Myocyte (in vitro differentiated cells): ENCODE measurements at regions not wholly inside any gene's neighbourhood (a gene's known extent, or its start where the extent isn't known, plus 50 kb on each side); places are given as distances from the start of the nearest gene placed in this dataset.
A peak's percentile ranks its signal among the peaks of the same experiment; 100 is the strongest.

Experiments
- DNase-seq: peaks from one replicate; pipeline ENCODE4 v3.0.0-alpha.2; 2012; ENCODE audit warnings: low read depth

GRCh38 chr18:29172756-29173067 lies 995.8 kb upstream of the CDH2 start:
- no peak for DNase-seq

GRCh38 chr18:29171892-29172755 lies 995.2 kb upstream of the CDH2 start:
- DNase-seq = no peak

GRCh38 chr18:29169599-29169998 lies 992.7 kb upstream of the CDH2 start:
- DNase-seq = no peak

GRCh38 chr18:29164993-29165599 lies 988.2 kb upstream of the CDH2 start:
- peak; percentile 71 for DNase-seq

GRCh38 chr18:29164020-29164706 lies 987.2 kb upstream of the CDH2 start:
- DNase-seq = peak; percentile 86

- peak; percentile 47 for DNase-seq
These were observed 986.7 kb upstream of the CDH2 start for GRCh38 chr18:29163596-29163995.

GRCh38 chr18:29161429-29161828 lies 984.5 kb upstream of the CDH2 start:
- DNase-seq = no peak

- DNase-seq = no peak
These were observed 983.2 kb upstream of the CDH2 start for GRCh38 chr18:29160170-29160569.

GRCh38 chr18:29157905-29158304 lies 981.0 kb upstream of the CDH2 start:
- no peak for DNase-seq

- no peak for DNase-seq
These were observed 980.3 kb upstream of the CDH2 start for GRCh38 chr18:29157057-29157780.

- DNase-seq = no peak
These were observed 979.6 kb upstream of the CDH2 start for GRCh38 chr18:29156531-29156930.

GRCh38 chr18:29154758-29155725 lies 978.1 kb upstream of the CDH2 start:
- DNase-seq = peak; percentile 16

- no peak for DNase-seq
These were observed 977.3 kb upstream of the CDH2 start for GRCh38 chr18:29154196-29154757.

- DNase-seq = no peak
These were observed 976.2 kb upstream of the CDH2 start for GRCh38 chr18:29153091-29153490.

GRCh38 chr18:29147944-29148343 lies 971.0 kb upstream of the CDH2 start:
- DNase-seq = peak; percentile 69

- DNase-seq = no peak
These were observed 969.1 kb upstream of the CDH2 start for GRCh38 chr18:29146068-29146467.

- DNase-seq = no peak
These were observed 963.7 kb upstream of the CDH2 start for GRCh38 chr18:29140590-29140989.

- DNase-seq = no peak
These were observed 961.0 kb upstream of the CDH2 start for GRCh38 chr18:29137773-29138495.

- DNase-seq = peak; percentile 8
These were observed 947.0 kb upstream of the CDH2 start for GRCh38 chr18:29123706-29124530.
